Mesothelial cell of epicardium (in vitro differentiated cells): ENCODE measurements at regions not wholly inside any gene's neighbourhood (a gene's known extent, or its start where the extent isn't known, plus 50 kb on each side); places are given as distances from the start of the nearest gene placed in this dataset.
"Not testable (repeated sequence)": the region's sequence is repeated elsewhere in the genome, so short reads cannot be mapped to it uniquely, and the experiment has no call there.

Experiments used
- DNase-seq, 2 experiments: peaks; one replicate each; pipeline ENCODE4 v3.0.0; 2021; ENCODE audit warnings: low spot score in 2 of 2; ENCODE audit not compliant: unreplicated experiment in 2 of 2
- H3K27ac Mint-ChIP-seq: 2 replicates; pipeline ENCODE4 v1.8.0; 2021; ENCODE audit warnings: mixed read lengths
- H3K27me3 Mint-ChIP-seq: 2 replicates; pipeline ENCODE4 v1.8.0; 2021; ENCODE audit warnings: low read depth, mixed read lengths
- H3K36me3 Mint-ChIP-seq: 2 replicates; pipeline ENCODE4 v1.8.0; 2021; ENCODE audit warnings: mixed read lengths
- H3K4me1 Mint-ChIP-seq: 2 replicates; pipeline ENCODE4 v1.8.0; 2021; ENCODE audit warnings: mixed read lengths
- H3K4me3 Mint-ChIP-seq: 2 replicates; pipeline ENCODE4 v1.8.0; 2021; ENCODE audit warnings: mild to moderate bottlenecking, moderate library complexity, mixed read lengths
- H3K9me3 Mint-ChIP-seq: 2 replicates; pipeline ENCODE4 v1.8.0; 2021; ENCODE audit warnings: mixed read lengths
- CTCF ChIP-seq: fragments of 200-600 bp; sonication (generic); IDR thresholded peaks from one replicate; pipeline ENCODE4 v1.5.0; 2021; ENCODE audit warnings: antibody characterized with exemption; ENCODE audit not compliant: unreplicated experiment

DNA sequence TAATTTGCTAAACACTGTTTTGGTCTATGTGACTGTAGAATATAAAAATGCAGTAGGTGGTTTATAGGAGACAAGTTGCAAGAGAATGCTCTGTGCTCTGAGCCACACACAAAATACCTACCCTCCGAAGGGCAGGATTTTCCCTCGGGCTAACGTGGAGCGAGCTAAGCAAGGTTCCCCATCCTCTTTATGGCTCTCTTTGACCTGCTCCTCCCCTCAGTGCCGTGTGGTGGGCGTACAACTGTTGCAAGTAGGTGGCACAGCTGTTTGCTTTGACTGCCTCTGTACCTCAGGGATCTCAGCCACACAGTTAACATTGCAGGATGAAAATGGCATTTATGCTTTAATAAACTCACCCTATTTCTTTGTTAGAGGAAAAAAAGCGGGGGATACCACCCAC, 339.1 kb downstream of the SATB1 start:
- H3K27ac Mint-ChIP-seq = no peak overlapping the region
- H3K4me1 Mint-ChIP-seq = peaks cover 43% of the 10 kb centered on the region
- DNase-seq = no peak
- H3K9me3 Mint-ChIP-seq = peaks cover 3% of the 10 kb centered on the region
- no peak for TF ChIP-seq CTCF
- no peaks in the 10 kb centered on the region for H3K27me3 Mint-ChIP-seq
- peaks cover 2% of the 10 kb centered on the region for H3K36me3 Mint-ChIP-seq
- H3K4me3 Mint-ChIP-seq = no peak overlapping the region

GRCh38 chr3:18085429-18085828, 339.7 kb downstream of the SATB1 start:
- TF ChIP-seq CTCF = no peak
- peaks cover 2% of the 10 kb centered on the region for H3K36me3 Mint-ChIP-seq
- H3K27me3 Mint-ChIP-seq = no peaks in the 10 kb centered on the region
- peaks cover 50% of the 10 kb centered on the region for H3K4me1 Mint-ChIP-seq
- no peak overlapping the region for H3K27ac Mint-ChIP-seq
- no peak overlapping the region for H3K4me3 Mint-ChIP-seq
- peaks cover 3% of the 10 kb centered on the region for H3K9me3 Mint-ChIP-seq
- DNase-seq = no peak

GRCh38 chr3:18083273-18083590, 340.8 kb upstream of the TBC1D5 start:
- DNase-seq, H3K27me3 Mint-ChIP-seq, H3K9me3 Mint-ChIP-seq, H3K36me3 Mint-ChIP-seq, H3K4me3 Mint-ChIP-seq: not testable (repeated sequence)
- Mint-ChIP-seq H3K4me1 (peaks cover 67% of the 10 kb centered on the region), H3K27ac (peak overlapping the region; percentile 67)

GRCh38 chr3:18082551-18083272, 340.3 kb upstream of the TBC1D5 start:
- H3K4me1 Mint-ChIP-seq = peaks cover 63% of the 10 kb centered on the region
- DNase-seq = no peak

GRCh38 chr3:18080198-18080689, 337.8 kb upstream of the TBC1D5 start:
- peaks cover 65% of the 10 kb centered on the region for H3K4me1 Mint-ChIP-seq
- H3K27ac Mint-ChIP-seq = peak overlapping the region; percentile 83
- H3K9me3 Mint-ChIP-seq = peaks cover 3% of the 10 kb centered on the region
- no peaks in the 10 kb centered on the region for H3K27me3 Mint-ChIP-seq
- peaks cover 2% of the 10 kb centered on the region for H3K36me3 Mint-ChIP-seq
- TF ChIP-seq CTCF = no peak
- H3K4me3 Mint-ChIP-seq = no peak overlapping the region
- DNase-seq = no peak

More at GRCh38 chr3:18082551-18083272, 340.3 kb upstream of the TBC1D5 start:
- peaks cover 3% of the 10 kb centered on the region for H3K9me3 Mint-ChIP-seq
- peak overlapping the region; percentile 67 for H3K27ac Mint-ChIP-seq
- H3K27me3 Mint-ChIP-seq = no peaks in the 10 kb centered on the region
- no peak for TF ChIP-seq CTCF
- H3K4me3 Mint-ChIP-seq = no peak overlapping the region
- H3K36me3 Mint-ChIP-seq = peaks cover 2% of the 10 kb centered on the region

- peaks cover 3% of the 10 kb centered on the region for H3K9me3 Mint-ChIP-seq
- no peaks in the 10 kb centered on the region for H3K27me3 Mint-ChIP-seq
- no peak overlapping the region for H3K4me3 Mint-ChIP-seq
- peaks cover 64% of the 10 kb centered on the region for H3K4me1 Mint-ChIP-seq
- DNase-seq = no peak
- H3K36me3 Mint-ChIP-seq = peaks cover 2% of the 10 kb centered on the region
- H3K27ac Mint-ChIP-seq = peak overlapping the region; percentile 83
- TF ChIP-seq CTCF = no peak
Observed at GRCh38 chr3:18079739-18080138, 337.3 kb upstream of the TBC1D5 start.
